ENCODE measurements at regions not wholly inside any gene's neighbourhood (a gene's known extent, or its start where the extent isn't known, plus 50 kb on each side); places are given as distances from the start of the nearest gene placed in this dataset.

GRCh38 chr14:87524011-87524410, 469.0 kb downstream of the GALC start:
- H3K36me3 ChIP-seq, result no peaks in the 10 kb centered on the region
- H3K4me3 ChIP-seq, result no peak overlapping the region
- no peak for TF ChIP-seq CTCF (IDR thresholded peaks at IDR 0.05)
- TF ChIP-seq POLR2A (IDR thresholded peaks at IDR 0.05), result no peak
- ATAC-seq (no peak), DNase-seq (no peak)
- H3K27me3 ChIP-seq, result no peaks in the 10 kb centered on the region
- intact Hi-C loops (cut with DNase I), result no loop called here
- no peak overlapping the region for H3K27ac ChIP-seq
- no peaks in the 10 kb centered on the region for H3K4me1 ChIP-seq
- H3K9me3 ChIP-seq, result no peaks in the 10 kb centered on the region
- WGBS (ENCODE audit: insufficient coverage, low coverage, low lambda C conversion rate, missing lambda C conversion rate), result 44% methylated on average over 4 of the region's 4 CpGs

DNA sequence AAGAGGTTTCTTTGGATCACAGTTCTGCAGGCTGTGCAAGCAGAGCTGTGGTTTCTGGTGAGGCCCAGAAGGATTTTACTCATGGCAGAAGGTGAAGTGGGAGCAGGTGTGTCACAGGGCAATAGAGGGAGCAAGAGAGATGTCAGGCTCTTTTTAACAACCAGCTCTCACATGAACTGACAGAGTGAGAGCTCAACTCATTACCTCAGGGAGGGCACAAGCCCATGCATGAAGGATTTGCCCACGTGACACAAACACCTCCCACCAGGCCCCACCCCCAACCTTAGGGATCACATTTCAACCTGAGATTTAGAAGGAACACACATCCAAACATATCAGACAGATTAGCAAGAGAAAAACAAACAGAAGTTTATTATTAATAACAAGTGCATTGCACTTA, 470.4 kb downstream of the GALC start:
- TF ChIP-seq CTCF (IDR thresholded peaks at IDR 0.05) (no peak), POLR2A (IDR thresholded peaks at IDR 0.05) (no peak)
- ATAC-seq, result no peak
- 0% methylated on average over 1 of the region's 1 CpG for WGBS (ENCODE audit: insufficient coverage, low coverage, low lambda C conversion rate, missing lambda C conversion rate)
- intact Hi-C loops (cut with DNase I), result no loop called here
- DNase-seq, result no peak
- no peak overlapping the region for H3K4me3 ChIP-seq
- no peaks in the 10 kb centered on the region for H3K4me1 ChIP-seq
- no peaks in the 10 kb centered on the region for H3K36me3 ChIP-seq
- no peak overlapping the region for H3K27ac ChIP-seq
- H3K9me3 ChIP-seq, result no peaks in the 10 kb centered on the region
- H3K27me3 ChIP-seq, result no peaks in the 10 kb centered on the region

GRCh38 chr14:87508333-87508732, 484.6 kb downstream of the GALC start:
- no peak for ATAC-seq
- no peaks in the 10 kb centered on the region for H3K4me1 ChIP-seq
- intact Hi-C loops (cut with DNase I), result no loop called here
- no peaks in the 10 kb centered on the region for H3K27me3 ChIP-seq
- TF ChIP-seq POLR2A (IDR thresholded peaks at IDR 0.05), result no peak
- no peak for TF ChIP-seq CTCF (IDR thresholded peaks at IDR 0.05)
- 17% methylated on average over 1 of the region's 1 CpG for WGBS (ENCODE audit: insufficient coverage, low coverage, low lambda C conversion rate, missing lambda C conversion rate)
- DNase-seq, result no peak
- no peaks in the 10 kb centered on the region for H3K36me3 ChIP-seq
- H3K27ac ChIP-seq, result no peak overlapping the region
- no peaks in the 10 kb centered on the region for H3K9me3 ChIP-seq
- H3K4me3 ChIP-seq, result no peak overlapping the region

DNA sequence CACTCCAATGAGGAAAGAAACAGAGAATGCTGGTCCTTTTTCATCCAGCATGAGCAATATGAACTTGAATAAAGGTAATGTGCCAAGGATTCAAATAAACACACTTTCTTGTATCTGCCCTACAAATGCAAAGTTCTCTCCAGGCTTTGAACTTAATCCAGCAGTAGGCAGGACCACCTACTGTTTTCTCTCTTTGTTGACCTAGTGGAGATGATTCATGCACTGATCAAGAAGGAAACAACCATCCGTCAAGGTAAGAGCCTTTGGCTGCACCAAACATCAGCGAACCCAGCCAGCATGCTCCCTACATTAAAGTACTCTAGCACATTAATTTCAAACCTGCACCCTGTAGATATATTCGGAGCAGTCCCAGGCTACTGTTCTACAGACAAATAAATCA, 489.3 kb downstream of the GALC start:
- no peak overlapping the region for H3K27ac ChIP-seq
- intact Hi-C loops (cut with DNase I), result no loop called here
- DNase-seq, result no peak
- WGBS (ENCODE audit: insufficient coverage, low coverage, low lambda C conversion rate, missing lambda C conversion rate), result 69% methylated on average over 3 of the region's 3 CpGs
- no peak for ATAC-seq
- H3K36me3 ChIP-seq, result no peaks in the 10 kb centered on the region
- TF ChIP-seq CTCF (IDR thresholded peaks at IDR 0.05) (no peak), POLR2A (IDR thresholded peaks at IDR 0.05) (no peak)
- H3K4me1 ChIP-seq, result no peaks in the 10 kb centered on the region
- no peak overlapping the region for H3K4me3 ChIP-seq
- H3K9me3 ChIP-seq, result no peaks in the 10 kb centered on the region
- no peaks in the 10 kb centered on the region for H3K27me3 ChIP-seq

DNA sequence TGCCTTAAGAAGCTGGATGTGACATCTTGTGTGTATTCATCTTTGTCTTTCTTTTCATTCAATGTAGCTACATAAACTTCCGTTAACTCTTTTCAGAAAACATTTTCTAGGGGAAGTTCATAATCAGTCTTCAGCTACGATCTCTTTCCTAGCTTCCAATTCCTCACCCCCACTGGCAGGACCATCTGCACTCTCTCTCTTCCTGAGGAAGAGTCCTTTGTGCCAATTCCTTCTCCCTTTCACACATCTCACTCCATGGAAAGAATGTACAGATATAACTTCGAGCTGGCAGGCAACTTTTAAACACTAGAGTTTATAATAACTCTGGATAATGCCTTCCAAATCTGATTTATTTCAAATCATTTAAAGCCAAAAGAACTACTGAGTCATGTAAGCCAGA, 495.7 kb downstream of the GALC start:
- Histone ChIP-seq H3K27me3 (no peaks in the 10 kb centered on the region), H3K36me3 (no peaks in the 10 kb centered on the region), H3K27ac (no peak overlapping the region), H3K9me3 (no peaks in the 10 kb centered on the region), H3K4me1 (no peaks in the 10 kb centered on the region), H3K4me3 (no peak overlapping the region)
- TF ChIP-seq CTCF (IDR thresholded peaks at IDR 0.05) (no peak), POLR2A (IDR thresholded peaks at IDR 0.05) (no peak)
- ATAC-seq, result no peak
- DNase-seq, result no peak
- intact Hi-C loops (cut with DNase I), result no loop called here
- WGBS (ENCODE audit: insufficient coverage, low coverage, low lambda C conversion rate, missing lambda C conversion rate), result 17% methylated on average over 2 of the region's 3 CpGs

Data from right lobe of liver (tissue), 6 donors.